Mesenchymal stem cell (in vitro differentiated cells and primary cell): ENCODE measurements at regions not wholly inside any gene's neighbourhood (a gene's known extent, or its start where the extent isn't known, plus 50 kb on each side); places are given as distances from the start of the nearest gene placed in this dataset.

Experiments
- DNase-seq: peaks from one replicate; pipeline ENCODE4 v3.0.0-alpha.2; 2013
- H2AFZ ChIP-seq: one replicate; pipeline ENCODE4 v1.6.1; 2013; ENCODE audit warnings: low read depth, mild to moderate bottlenecking, control low read depth, inconsistent platforms, low read length, moderate library complexity
- H2AK5ac ChIP-seq: 2 replicates; pipeline ENCODE4 v1.6.1; 2013; ENCODE audit warnings: low read length, moderate library complexity, mild to moderate bottlenecking, inconsistent platforms; ENCODE audit not compliant: severe bottlenecking
- H2BK120ac ChIP-seq: one replicate; pipeline ENCODE4 v1.6.1; 2013; ENCODE audit warnings: low read depth, mild to moderate bottlenecking, inconsistent platforms, low read length, moderate library complexity
- H2BK12ac ChIP-seq, 2 experiments: one replicate each; pipeline ENCODE4 v1.6.1; 2013; ENCODE audit warnings: inconsistent platforms in 2 of 2, low read length in 2 of 2, mild to moderate bottlenecking in 2 of 2, moderate library complexity in 2 of 2, control low read depth in 1 of 2
- H2BK15ac ChIP-seq: one replicate; pipeline ENCODE4 v1.6.1; 2013; ENCODE audit warnings: mild to moderate bottlenecking, low read depth, inconsistent platforms; ENCODE audit not compliant: poor library complexity, severe bottlenecking
- H2BK5ac ChIP-seq: 2 replicates; pipeline ENCODE4 v1.6.1; 2013; ENCODE audit warnings: low read depth, mild to moderate bottlenecking, low read length, control low read depth, inconsistent platforms; ENCODE audit not compliant: poor library complexity, severe bottlenecking
- H3K14ac ChIP-seq, 2 experiments: one replicate each; pipeline ENCODE4 v1.6.1; 2013; ENCODE audit warnings: inconsistent platforms in 2 of 2, low read length in 2 of 2, control low read depth in 1 of 2, mild to moderate bottlenecking in 1 of 2, moderate library complexity in 1 of 2
- H3K18ac ChIP-seq, 2 experiments: one replicate each; pipeline ENCODE4 v1.6.1; 2013; ENCODE audit warnings: inconsistent platforms in 2 of 2, low read length in 2 of 2, control low read depth in 1 of 2, low read depth in 1 of 2, mild to moderate bottlenecking in 1 of 2
- H3K23ac ChIP-seq, 2 experiments: one replicate each; pipeline ENCODE4 v1.6.1; 2013; ENCODE audit warnings: inconsistent platforms in 2 of 2, low read length in 2 of 2, mild to moderate bottlenecking in 2 of 2, moderate library complexity in 2 of 2, control low read depth in 1 of 2
- H3K27ac ChIP-seq: 2 replicates; pipeline ENCODE4 v1.5.1; 2013; ENCODE audit warnings: mild to moderate bottlenecking, moderate library complexity, low read length, control low read depth, inconsistent platforms; ENCODE audit not compliant: poor library complexity, severe bottlenecking
- H3K27me3 ChIP-seq, 2 experiments: 2 replicates each; pipeline versions ENCODE4 v1.6.1 to v1.7.0; 2013; ENCODE audit warnings: low read length in 2 of 2, mild to moderate bottlenecking in 2 of 2, moderate library complexity in 2 of 2, control low read depth in 1 of 2, inconsistent platforms in 1 of 2; ENCODE audit not compliant: control insufficient read depth in 1 of 2, insufficient read depth in 1 of 2
- H3K36me3 ChIP-seq, 2 experiments: 2 replicates each; pipeline versions ENCODE4 v1.6.1 to v1.7.0; 2013; ENCODE audit warnings: low read length in 2 of 2, control low read depth in 1 of 2, inconsistent platforms in 1 of 2, low read depth in 1 of 2, mild to moderate bottlenecking in 1 of 2; ENCODE audit not compliant: insufficient read depth in 2 of 2, control insufficient read depth in 1 of 2
- H3K4ac ChIP-seq, 2 experiments: one replicate each; pipeline ENCODE4 v1.6.1; 2013; ENCODE audit warnings: inconsistent platforms in 2 of 2, low read length in 2 of 2, mild to moderate bottlenecking in 2 of 2, moderate library complexity in 2 of 2, control low read depth in 1 of 2, low read depth in 1 of 2
- H3K4me1 ChIP-seq: 2 replicates; pipeline ENCODE4 v1.6.1; 2013; ENCODE audit warnings: low read depth, low read length, control low read depth; ENCODE audit not compliant: control insufficient read depth, insufficient read depth
- H3K4me2 ChIP-seq: 2 replicates; pipeline ENCODE4 v1.6.1; 2013; ENCODE audit warnings: low read length, mild to moderate bottlenecking, inconsistent platforms; ENCODE audit not compliant: poor library complexity, severe bottlenecking
- H3K4me3 ChIP-seq, 2 experiments: 2 replicates each; pipeline versions ENCODE4 v1.5.1 to v1.7.0; 2013; ENCODE audit warnings: low read length in 2 of 2, mild to moderate bottlenecking in 2 of 2, control low read depth in 1 of 2, low read depth in 1 of 2; ENCODE audit not compliant: insufficient read depth in 1 of 2
- H3K79me1 ChIP-seq: replicated peaks from 2 replicates; pipeline ENCODE4 v1.6.1; 2013; ENCODE audit warnings: mild to moderate bottlenecking, control low read depth, low read length, inconsistent platforms; ENCODE audit not compliant: poor library complexity, severe bottlenecking
- H3K9ac ChIP-seq: 2 replicates; pipeline ENCODE4 v1.7.0; 2013; ENCODE audit warnings: mild to moderate bottlenecking, low read length, moderate library complexity
- H3K9me3 ChIP-seq: 2 replicates; pipeline ENCODE4 v1.7.0; 2013; ENCODE audit warnings: mild to moderate bottlenecking, low read length; ENCODE audit not compliant: control insufficient read depth
- H4K8ac ChIP-seq: one replicate; pipeline ENCODE4 v1.6.1; 2013; ENCODE audit warnings: inconsistent platforms, mild to moderate bottlenecking, low read length, moderate library complexity
- H4K91ac ChIP-seq: one replicate; pipeline ENCODE4 v1.6.1; 2013; ENCODE audit warnings: mild to moderate bottlenecking, low read length, inconsistent platforms
- WGBS: methylation state at CpG from one replicate; pipeline ENCODE4 v1.1.7; 2013; ENCODE audit warnings: mixed read lengths; 5-methylcytosine and 5-hydroxymethylcytosine counted together

- no peaks in the 10 kb centered on the region for H3K4me1 ChIP-seq
- peaks cover 9% of the 10 kb centered on the region for H3K9me3 ChIP-seq
- H3K18ac ChIP-seq, result no peak overlapping the region
- no peak overlapping the region for H3K27ac ChIP-seq
- H3K4ac ChIP-seq, result no peak overlapping the region
- H3K23ac ChIP-seq, result no peak overlapping the region
- no peak overlapping the region for H3K14ac ChIP-seq
- H4K91ac ChIP-seq, result no peak overlapping the region
- H2BK5ac ChIP-seq, result no peak overlapping the region
- no peak overlapping the region for H2BK15ac ChIP-seq
- H2BK12ac ChIP-seq, result no peak overlapping the region
- H3K4me3 ChIP-seq, result no peak overlapping the region
- H2AK5ac ChIP-seq, result no peak overlapping the region
- no peaks in the 10 kb centered on the region for H3K27me3 ChIP-seq
- H3K79me1 ChIP-seq, result no peaks in the 10 kb centered on the region
- H3K36me3 ChIP-seq, result no peaks in the 10 kb centered on the region
- no peak overlapping the region for H4K8ac ChIP-seq
- H3K9ac ChIP-seq, result peak overlapping the region; percentile 12
- H2BK120ac ChIP-seq, result no peak overlapping the region
- no peak overlapping the region for H2AFZ ChIP-seq
- no peak overlapping the region for H3K4me2 ChIP-seq
- DNase-seq, result no peak
- WGBS, result no CpG with 5 or more reads among the region's 1 CpG
These were observed 153.9 kb upstream of the GORAB start for GRCh38 chr1:170377896-170378634.

DNA sequence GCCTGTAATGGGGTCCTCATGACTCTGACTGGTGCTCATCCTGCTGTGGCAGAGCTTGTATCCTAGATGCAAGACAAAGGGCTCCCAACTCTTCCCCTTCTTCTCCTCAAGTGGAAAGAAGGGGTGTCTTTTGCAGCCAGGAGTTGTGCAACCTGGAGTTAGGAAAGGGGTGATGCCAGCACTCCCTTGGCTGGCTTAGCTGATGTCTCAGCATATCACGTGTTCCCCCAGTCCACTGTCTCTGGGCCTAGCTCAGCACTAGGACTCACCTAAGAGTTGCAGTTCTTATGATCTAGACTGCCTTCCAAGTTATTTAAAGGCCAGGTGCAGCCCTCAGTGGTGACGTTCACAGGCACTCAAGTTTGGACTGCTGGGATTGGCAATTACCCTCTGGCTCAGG lies 146.2 kb upstream of the GORAB start:
- Histone ChIP-seq H2AFZ (no peak overlapping the region), H4K8ac (no peak overlapping the region), H2BK120ac (no peak overlapping the region), H4K91ac (no peak overlapping the region), H2BK5ac (no peak overlapping the region), H3K27ac (no peak overlapping the region), H3K4ac (no peak overlapping the region), H3K4me1 (no peaks in the 10 kb centered on the region), H3K9me3 (peaks cover 9% of the 10 kb centered on the region), H2AK5ac (no peak overlapping the region), H3K27me3 (no peaks in the 10 kb centered on the region), H3K4me3 (no peak overlapping the region), H3K18ac (peak overlapping the region in 1 of 2 experiments; percentile 43), H2BK12ac (no peak overlapping the region), H3K9ac (no peak overlapping the region), H2BK15ac (no peak overlapping the region), H3K4me2 (no peak overlapping the region), H3K23ac (peak overlapping the region in 1 of 2 experiments; percentile 46), H3K36me3 (no peaks in the 10 kb centered on the region), H3K14ac (no peak overlapping the region), H3K79me1 (no peaks in the 10 kb centered on the region)
- no peak for DNase-seq
- whole genome bisulfite sequencing, result 94% methylated on average over 2 of the region's 2 CpGs

DNA sequence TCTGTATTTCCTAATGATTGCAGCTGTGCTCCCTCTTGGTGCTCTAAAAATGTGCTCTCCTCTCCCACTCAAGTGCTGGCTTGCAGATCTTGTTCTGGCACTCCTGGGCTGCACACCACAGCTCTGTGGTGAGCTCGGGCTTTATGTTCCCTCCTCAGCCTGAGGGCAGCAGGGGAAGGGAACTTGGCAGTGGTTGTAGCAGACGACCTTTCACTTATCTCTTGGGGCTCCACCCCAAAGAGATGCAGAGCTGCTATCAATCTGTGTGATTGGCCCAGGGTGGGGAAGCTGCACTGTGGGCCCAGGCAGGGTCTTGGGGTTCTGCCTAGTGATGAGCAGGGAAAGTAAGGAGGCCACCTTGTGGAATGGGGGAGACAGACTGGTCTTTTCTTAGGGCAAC lies 143.5 kb upstream of the GORAB start:
- WGBS, result 70% methylated on average over 2 of the region's 2 CpGs
- no peak overlapping the region for H2BK120ac ChIP-seq
- no peak overlapping the region for H3K4me2 ChIP-seq
- no peak overlapping the region for H4K8ac ChIP-seq
- no peak overlapping the region for H2BK15ac ChIP-seq
- H2AK5ac ChIP-seq, result no peak overlapping the region
- no peaks in the 10 kb centered on the region for H3K4me1 ChIP-seq
- no peak overlapping the region for H3K27ac ChIP-seq
- no peak overlapping the region for H4K91ac ChIP-seq
- H2BK12ac ChIP-seq, result no peak overlapping the region
- no peak overlapping the region for H3K14ac ChIP-seq
- H3K36me3 ChIP-seq, result no peaks in the 10 kb centered on the region
- H3K4ac ChIP-seq, result no peak overlapping the region
- DNase-seq, result no peak
- H3K9me3 ChIP-seq, result peaks cover 17% of the 10 kb centered on the region
- no peaks in the 10 kb centered on the region for H3K79me1 ChIP-seq
- no peak overlapping the region for H2AFZ ChIP-seq
- peak overlapping the region in 1 of 2 experiments; percentile 61 for H3K18ac ChIP-seq
- no peak overlapping the region for H3K4me3 ChIP-seq
- no peak overlapping the region for H2BK5ac ChIP-seq
- H3K9ac ChIP-seq, result no peak overlapping the region
- no peaks in the 10 kb centered on the region for H3K27me3 ChIP-seq
- H3K23ac ChIP-seq, result no peak overlapping the region

- H2BK120ac ChIP-seq, result no peak overlapping the region
- DNase-seq, result no peak
- H2BK12ac ChIP-seq, result no peak overlapping the region
- no peak overlapping the region for H4K91ac ChIP-seq
- H3K27me3 ChIP-seq, result no peaks in the 10 kb centered on the region
- WGBS, result 100% methylated on average over 2 of the region's 2 CpGs
- no peak overlapping the region for H3K14ac ChIP-seq
- no peaks in the 10 kb centered on the region for H3K79me1 ChIP-seq
- H3K4me1 ChIP-seq, result no peaks in the 10 kb centered on the region
- no peak overlapping the region for H2BK15ac ChIP-seq
- H2AK5ac ChIP-seq, result no peak overlapping the region
- H4K8ac ChIP-seq, result no peak overlapping the region
- no peak overlapping the region for H3K4ac ChIP-seq
- H3K4me3 ChIP-seq, result no peak overlapping the region
- H3K18ac ChIP-seq, result no peak overlapping the region
- H3K23ac ChIP-seq, result no peak overlapping the region
- peaks cover 21% of the 10 kb centered on the region for H3K9me3 ChIP-seq
- no peak overlapping the region for H3K9ac ChIP-seq
- H3K27ac ChIP-seq, result no peak overlapping the region
- no peak overlapping the region for H3K4me2 ChIP-seq
- no peaks in the 10 kb centered on the region for H3K36me3 ChIP-seq
- no peak overlapping the region for H2AFZ ChIP-seq
- no peak overlapping the region for H2BK5ac ChIP-seq
These were observed 136.8 kb upstream of the GORAB start for GRCh38 chr1:170395149-170395548.
